Dermis blood vessel endothelial cell (primary cell): ENCODE measurements at regions not wholly inside any gene's neighbourhood (a gene's known extent, or its start where the extent isn't known, plus 50 kb on each side); places are given as distances from the start of the nearest gene placed in this dataset.
"Not testable (repeated sequence)": the region's sequence is repeated elsewhere in the genome, so short reads cannot be mapped to it uniquely, and the experiment has no call there.

Experiments used
- DNase-seq: peaks from one replicate; pipeline ENCODE4 v3.0.0; 2010

DNA sequence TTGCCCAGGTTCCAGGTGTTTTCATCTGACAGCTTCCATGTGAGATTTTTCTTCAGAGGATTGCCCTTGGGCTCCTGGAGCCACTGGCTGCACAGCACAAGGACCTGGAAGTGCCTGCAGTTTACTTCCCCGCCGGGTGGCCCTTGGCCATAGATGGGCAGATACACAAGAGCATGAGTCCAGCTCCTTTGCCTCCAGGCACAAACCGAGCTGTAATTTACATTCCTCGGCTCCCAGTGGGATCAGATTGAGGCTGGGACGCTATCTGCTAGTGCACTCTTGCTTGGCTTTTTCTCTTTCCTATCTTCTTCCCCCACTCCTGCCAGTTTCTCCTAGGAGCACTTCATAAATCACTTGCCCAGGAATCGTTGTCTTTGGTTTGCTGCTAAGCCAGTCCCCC, 85.4 kb upstream of the RALY start:
- no peak for DNase-seq

DNA sequence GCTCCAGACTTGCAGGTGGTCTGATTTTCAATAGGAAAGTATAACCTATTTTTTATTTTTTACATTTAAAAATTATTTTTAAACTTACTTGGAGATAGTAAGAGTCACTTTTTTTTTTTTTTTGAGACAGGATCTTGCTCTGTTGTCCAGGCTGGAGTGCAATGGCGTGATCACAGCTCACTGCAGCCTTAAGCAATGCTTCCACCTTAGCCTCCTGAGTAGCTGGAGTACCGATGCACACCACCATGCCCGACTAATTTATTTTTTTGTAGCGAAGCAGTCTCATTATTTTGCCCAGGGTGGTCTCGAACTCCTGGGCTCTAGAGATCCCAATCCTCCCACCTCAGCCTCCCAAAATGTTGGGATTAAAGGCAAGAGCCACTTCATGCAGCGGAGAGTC, 84.8 kb upstream of the RALY start:
- no peak for DNase-seq

DNA sequence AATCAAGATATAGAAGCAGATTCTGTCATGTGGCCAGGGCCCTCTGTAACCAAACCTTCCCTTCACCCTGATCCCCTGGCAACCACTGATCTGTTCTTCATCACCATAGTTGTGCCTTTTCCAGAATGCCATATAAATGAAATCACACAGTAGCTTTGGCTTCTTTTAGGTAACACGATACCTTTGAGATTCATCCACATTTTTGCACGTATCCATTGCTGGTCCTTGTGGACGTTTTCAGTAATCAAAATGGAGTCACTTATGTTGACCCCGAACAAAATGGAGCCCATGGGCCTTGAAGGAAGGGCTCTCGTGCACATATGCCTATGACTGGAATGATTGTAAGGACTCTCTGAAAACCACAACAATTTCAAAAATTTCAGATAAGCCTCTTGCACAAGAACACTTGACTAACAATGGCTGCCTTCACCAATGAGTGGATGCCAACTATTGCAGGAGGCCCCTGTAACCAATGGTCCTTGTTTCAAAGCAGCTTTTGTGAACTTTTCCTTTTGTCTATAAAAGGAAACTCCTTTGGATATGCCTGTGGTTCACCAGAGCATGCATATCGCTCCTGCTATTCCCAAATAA, 84.3 kb upstream of the RALY start:
- peak; percentile 25 for DNase-seq

DNA sequence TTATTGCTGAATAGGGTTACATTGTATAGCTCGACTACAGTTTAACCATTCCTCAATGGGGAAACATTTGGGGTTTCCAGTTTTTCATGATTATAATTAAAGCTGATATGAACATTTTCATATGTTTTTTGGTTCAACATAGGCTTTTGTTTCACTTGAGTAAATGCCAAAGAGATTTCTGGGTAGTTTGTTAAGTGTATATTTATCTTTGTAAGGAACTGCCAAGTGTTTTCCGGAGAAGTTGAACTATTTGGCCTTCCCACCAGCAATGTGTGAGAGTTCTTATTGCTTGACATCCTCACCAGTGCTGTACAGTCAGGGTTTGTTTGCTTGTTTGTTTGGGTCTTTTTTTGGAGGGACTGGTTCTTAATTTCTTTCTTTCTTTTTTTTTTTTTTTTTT, 83.7 kb upstream of the RALY start:
- DNase-seq: peak; percentile 41

DNA sequence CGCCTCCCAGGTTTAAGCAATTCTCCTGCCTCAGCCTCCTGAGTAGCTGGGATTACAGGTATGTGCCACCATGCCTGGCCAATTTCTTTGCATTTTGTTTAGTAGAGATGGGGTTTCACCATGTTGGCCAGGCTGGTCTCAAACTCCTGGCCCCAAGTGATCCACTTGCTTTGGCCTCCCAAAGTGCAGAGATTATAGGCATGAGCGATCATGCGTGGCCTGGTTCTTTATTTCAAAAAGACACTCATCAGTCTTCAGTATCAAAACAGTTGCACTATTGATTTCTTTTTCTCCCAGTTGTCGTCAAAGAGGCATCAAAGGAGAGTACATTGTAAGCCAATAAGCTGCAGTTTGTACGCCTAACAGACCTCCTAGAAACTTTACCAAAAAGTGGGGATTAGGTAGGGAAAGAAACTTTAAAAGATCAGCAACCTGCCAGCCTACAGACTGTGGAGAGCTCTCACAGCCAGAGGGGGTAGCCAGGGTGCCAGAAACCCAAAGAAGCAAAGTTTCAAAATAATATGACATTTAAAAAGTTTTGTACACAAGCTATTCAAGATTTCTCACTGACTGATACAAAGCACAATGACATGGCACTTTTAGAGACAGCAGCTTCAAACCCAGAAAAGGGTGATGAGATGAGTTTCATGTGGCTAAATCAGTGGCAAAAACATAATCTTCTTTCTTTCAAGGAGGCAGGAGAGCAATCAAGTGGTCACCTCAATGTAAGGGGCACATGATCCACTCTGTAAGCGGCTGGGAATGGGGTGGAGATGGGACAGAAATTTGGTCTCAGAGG, 83.0 kb upstream of the RALY start:
- DNase-seq: no peak

DNA sequence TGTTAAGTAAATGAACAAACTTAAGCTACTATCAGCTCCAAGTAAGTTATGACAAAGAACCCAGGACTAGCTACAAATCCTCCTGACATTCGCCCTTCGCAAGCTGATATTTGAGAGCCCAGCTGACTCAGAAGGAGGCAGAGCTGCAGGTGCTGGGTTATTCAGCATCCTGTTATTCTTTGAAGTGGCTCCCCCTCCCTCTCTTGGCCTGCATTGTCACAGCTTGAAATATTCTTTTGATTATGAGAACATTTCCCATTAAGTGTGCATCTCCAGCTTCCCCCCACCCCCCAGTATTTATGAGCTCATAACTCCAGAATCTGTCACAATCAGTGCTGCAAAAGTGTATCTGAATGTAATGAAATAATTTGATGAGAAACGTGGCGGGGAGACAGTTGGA, 78.8 kb upstream of the RALY start:
- DNase-seq: peak; percentile 96

DNA sequence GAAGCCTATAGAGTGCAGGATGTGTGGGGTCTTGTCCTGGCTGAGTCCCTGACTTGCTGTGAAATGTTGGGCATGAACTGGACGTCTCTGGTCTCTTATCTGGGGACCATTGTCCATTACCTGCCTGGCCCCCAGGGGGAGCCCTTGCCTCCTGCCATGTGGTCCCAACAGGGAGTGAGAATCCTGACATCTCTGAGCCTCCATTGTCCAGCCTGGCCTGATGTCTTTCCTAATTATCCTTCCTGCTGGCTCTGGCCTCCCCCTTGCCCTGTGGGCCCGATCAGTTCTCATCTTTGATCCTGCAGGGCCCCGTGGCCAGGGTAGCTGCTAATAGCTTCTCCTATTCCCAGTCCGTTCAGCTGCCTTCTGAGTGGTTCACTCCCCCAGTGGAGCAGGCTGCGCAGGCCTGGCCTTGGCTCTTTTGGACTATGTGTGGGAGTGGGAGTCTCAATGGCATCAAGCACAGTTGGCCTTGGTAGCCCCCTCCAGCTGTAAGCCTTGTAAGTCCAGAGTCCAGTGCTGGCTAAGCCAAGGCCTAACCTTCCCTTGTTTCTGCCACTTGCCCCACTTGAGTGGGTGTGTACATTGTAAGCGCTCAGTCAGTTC, 77.9 kb upstream of the RALY start:
- peak; percentile 40 for DNase-seq

DNA sequence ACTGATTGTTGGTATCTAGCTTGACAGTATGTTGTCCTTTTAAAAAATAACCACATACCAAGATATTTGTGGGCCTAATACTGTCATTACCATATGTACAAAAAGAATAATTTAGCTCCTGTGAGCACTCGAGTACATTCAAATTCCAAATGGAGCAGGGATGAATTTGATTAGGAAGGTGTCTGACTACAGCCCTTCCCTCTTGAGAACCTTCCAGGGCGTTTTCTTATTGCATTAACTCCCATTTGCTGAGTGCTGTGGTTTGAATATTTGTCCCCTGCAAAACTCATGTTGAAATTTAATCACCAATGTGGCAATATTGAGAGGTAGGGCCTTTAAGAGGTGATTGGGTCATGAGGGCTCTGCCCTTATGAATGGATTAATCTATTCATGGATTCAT, 76.9 kb upstream of the RALY start:
- no peak for DNase-seq

DNA sequence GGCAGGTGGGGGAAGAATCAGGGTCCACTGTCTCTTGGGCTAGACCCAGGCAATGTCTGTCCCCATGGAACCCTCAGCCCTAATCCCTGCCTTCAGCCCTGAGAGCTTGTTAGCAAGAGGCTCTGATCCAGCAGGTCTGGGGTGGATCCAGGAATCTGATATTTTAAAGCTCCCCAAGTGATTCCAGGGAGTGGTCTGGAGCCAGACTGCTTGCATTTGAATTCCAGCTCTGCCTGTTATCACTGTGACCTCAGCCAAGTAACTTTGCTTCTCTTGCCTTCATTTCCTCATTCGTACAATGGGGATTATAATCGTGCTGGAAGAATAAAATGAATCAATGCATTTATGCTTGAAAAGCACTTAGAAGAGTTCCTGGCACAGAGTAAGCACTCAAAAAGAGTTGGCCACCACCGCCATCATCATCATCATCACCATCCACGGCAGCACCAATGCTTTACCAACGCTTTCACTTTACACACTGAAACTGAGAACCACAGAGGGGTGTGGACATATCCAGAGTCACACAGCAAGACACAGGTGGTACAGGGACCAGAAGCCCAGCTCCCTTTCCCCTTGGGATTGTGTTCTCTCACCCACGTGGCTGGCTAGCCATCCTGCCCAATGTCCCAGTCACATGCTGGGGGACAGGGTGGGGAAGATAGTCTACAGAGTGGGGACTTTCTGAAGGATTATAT, 75.7 kb upstream of the RALY start:
- no peak for DNase-seq

DNA sequence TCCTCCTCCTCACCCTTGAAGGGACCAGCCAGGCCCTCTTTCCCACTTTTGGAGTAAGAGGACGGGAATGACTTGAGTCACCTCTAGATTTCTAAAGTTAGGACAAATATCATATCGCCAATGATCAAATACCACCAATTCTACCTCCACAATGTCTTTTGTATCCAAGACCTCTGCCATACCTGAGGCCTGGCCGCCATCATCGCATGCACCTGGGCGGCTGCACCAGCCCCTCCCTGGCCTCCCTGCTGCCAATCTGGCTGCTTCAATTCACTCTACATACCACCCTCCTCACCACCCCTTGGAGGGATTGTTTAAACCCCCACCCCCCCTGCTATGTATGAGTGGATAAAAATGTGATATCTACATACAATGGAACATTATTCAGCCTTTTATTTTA, 75.0 kb upstream of the RALY start:
- DNase-seq: no peak

DNA sequence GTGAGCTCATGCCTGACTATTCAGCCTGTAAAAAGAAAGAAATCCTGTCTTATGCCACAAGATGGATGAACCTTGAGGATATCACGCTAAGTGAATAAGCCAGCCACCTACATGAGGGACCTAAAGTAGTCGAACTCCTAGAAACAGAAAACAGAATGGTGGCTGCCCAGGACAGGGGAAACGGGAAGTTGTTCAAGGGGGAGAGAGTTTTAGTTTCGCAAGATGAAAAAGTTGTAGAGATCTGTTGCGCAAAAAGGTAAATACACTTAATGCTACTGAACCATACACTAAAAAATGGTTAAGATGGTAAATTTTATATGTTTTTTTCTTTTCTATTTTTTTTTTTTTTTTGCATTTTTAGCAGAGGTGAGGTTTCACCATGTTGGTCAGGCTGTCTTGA, 74.1 kb upstream of the RALY start:
- DNase-seq: no peak

DNA sequence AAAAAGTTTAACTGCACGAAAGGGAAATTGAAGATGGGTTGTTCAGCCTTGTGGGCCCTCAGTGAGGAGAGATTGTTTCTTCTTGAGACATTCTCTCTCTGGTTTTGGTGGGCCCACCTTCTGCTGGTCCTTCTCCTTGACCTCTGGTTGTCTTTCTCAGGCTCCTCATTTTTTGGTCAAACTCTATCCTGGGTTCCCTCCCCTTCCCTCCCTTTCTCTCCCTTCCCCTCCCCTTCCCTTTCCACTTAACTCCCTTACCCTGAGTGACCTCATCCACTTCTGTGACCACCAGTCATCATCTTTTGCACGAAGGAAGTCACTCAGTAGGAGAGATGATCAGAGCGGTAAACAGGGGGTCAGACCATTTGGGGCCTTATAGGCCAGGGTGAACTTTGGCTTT, 71.5 kb upstream of the RALY start:
- DNase-seq: no peak

DNA sequence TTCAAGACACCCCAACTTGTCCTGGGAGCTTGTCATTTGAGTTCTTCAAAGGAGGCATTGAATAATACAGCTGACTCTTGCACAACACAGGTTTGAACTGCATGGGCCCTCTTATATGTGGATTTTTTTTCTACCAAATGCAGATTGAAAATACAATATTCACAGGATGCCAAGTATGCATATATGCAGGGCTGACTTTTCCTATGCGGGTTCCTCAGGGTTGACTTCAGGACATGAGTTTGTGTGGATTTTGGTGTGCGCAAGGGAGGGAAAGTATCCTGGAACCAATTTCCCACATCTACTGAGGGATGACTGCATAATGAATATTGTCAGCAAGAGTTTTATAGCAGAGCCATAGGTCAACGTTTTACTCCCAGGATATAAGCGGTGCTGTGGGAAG, 70.0 kb upstream of the RALY start:
- DNase-seq: no peak

DNA sequence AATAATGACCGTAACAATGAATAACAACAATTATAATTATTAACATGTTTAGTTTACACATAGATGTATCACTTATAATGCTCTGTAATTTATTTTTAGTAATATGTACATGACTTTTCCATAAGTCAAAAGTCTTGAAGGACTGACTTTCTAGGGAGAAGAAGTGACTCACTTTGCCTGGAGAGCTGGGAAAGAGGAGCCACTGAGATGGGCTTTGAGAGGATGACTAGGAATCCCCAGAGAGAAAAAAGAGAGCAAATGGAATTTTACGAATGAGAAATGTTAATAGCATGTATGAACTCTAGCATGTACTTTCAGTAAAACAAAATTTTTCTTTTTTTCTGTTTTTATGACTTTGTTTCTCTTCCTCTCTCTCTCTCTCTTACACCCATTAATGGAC, 67.8 kb upstream of the RALY start:
- DNase-seq: no peak

DNA sequence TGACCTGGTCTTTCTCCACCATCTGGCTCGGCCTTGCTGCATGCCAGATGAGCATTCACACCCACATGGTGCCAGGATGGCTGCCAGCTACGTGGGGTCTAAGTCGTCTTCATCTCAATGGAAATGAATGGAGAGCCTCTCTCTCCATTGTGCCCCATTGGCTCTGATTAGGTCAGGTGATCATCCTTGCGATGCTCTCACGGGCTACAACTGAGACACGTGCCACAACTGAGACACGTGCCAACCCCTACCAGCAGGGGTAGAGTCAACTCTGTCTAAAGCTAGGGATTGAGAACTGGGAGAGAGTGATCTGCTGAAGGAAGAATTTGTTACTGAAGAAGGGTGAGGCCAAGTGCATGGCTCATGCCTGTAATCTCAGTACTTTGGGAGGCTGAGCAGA, 67.3 kb upstream of the RALY start:
- no peak for DNase-seq

DNA sequence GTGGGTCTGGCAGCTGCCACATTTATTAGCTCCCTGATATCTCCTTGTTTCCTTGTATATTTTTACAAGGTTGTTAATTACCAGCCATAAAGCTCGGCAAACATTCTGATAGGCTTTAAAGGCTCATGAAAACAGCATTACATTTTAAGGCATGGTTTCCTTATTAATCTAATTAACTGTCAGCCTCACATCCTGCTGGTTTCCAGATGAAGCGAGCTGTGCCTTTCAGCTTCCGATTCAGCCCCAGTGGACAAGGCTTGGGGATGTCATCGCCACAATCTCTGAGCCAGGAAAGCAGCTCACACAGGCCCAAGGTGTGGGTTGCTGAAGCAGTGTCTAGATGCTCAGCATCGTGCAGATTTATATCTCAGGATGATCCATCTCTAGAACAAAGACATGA, 66.0 kb upstream of the RALY start:
- no peak for DNase-seq

DNA sequence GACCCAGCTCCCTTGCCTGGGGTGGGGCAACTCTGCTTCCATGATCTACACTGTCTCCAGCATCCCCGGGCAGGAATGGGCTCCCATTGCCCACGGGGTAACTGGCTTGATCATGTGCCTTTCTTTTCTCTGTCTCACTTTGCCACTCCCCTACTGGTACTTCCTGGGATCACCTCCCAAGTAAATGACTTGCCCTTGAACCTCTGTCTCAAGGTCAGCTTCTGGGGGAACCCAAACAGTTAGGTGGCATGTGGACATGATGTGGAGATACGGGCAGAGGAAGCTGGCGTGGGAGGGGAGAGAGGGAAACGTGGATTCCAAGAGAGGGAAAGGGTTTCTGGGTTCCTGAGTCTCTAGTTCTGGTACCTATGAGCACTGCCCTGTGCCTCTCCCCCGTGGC, 63.8 kb upstream of the RALY start:
- no peak for DNase-seq

DNA sequence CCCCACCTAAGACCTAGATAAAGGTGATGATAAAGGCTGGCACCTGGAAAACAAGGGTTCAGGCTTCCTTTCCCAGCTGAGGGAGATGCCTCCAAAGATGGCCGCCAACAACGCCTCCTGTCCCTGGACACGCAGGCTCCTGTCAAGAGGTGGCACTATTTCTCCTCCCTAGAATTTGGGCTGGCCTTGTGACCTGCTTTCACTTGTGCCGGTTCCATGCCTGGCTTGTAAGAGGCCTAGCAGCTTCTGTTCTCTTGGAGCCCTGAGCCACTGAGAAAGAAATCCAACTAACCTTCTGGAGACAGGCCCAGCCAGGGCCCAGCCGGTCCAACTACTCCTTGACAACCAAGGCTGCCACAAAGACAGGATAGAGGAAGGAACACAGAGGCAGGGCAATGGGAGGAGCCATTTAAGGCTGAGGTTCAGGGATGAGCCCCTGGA, 60.2 kb upstream of the RALY start:
- DNase-seq: peak; percentile 61

DNA sequence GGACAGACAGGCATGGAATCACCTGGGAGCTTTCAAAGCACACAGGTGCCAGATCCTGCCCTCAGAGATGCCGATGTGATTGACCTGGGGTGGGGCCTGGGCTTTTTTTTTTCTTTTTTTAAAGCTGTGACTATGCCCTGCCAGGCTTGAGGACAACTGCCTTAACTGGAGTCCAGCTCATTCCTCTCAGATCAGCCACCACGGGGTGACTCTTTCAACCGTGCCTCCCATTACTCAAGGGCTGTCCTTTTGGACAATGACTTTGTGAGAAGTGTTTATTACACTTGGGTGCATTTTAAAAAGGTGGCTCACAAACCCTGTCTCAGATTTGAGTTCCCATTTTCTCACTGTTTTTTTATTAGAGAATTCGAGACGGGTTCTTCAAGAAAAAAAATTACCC, 57.1 kb upstream of the RALY start:
- DNase-seq: no peak

DNA sequence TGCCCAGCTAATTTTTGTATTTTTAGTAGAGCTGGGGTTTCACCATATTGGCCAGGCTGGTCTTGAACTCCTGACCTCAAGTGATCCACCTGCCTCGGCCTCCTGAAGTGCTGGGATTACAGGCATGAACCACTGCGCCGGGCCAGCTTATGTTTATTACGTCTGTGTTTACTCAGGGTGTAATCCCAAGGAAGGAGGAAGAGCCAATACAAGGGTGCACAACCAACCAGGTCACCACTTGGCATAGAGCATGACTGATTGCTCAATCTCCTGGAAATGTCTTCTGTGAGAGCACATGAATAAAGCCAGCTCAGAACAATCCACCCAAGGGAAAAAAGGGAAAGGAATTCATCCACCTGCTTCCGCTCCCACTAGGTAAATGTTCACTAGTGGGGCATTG, 54.7 kb upstream of the RALY start:
- not testable (repeated sequence) for DNase-seq

DNA sequence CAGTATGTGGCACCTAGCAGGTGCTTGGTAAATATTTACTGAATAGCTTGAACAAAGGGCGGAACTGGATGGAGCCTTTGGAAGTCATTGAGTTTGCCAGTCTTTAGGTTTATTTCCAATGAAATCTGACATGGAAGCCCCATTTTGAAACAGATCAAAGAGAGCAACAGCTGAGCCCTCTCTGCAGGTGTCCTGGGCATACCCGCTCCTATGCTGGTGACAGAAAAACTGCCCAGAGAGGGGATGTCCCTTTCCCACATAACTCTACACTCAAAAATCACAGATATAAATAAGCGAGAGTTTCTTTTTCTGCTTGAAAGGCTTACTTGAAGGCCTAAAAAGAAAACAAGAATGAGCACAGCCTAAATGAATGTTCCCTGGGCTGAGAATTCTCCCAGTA, 53.0 kb upstream of the RALY start:
- DNase-seq: no peak
